ENCODE measurements at regions not wholly inside any gene's neighbourhood (a gene's known extent, or its start where the extent isn't known, plus 50 kb on each side); places are given as distances from the start of the nearest gene placed in this dataset.
A peak's percentile ranks its signal among the peaks of the same experiment; 100 is the strongest.
"Not testable (repeated sequence)": the region's sequence is repeated elsewhere in the genome, so short reads cannot be mapped to it uniquely, and the experiment has no call there.

DNA sequence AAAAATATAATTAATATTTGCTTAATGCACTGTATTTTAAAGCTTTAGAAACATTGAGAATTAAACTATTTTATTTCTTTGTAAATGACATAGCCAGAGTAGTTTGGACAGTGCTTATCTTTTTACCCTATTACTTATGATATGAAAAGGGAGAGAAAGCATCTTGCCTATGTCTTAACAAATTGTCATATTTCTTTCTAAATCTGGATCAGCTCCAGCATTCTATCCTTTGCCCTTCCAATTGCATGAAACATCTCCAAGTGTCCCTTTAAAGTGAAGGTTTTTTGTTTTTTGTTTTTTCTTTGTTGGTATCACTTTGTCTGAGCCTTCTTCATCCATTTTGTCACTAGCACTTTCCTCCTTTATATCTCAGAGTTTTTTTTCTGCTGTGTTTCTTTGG lies 511.6 kb upstream of the FAM174A start:
- ChIA-PET POLR2A (ENCODE audit: partially characterized antibody) (no interaction called here), CTCF (ENCODE audit: partially characterized antibody) (no interaction called here)
- Histone ChIP-seq H3K9me3 (ENCODE audit: control insufficient read depth in 1 of 2, low read length in 2 of 2) (no peaks in the 10 kb centered on the region), H3K4me1 (ENCODE audit: insufficient read depth, low read length) (no peaks in the 10 kb centered on the region), H3K4me3 (ENCODE audit: low read length in 2 of 2) (no peak overlapping the region), H3K27ac (ENCODE audit: low read depth, low read length) (no peak overlapping the region), H3K27me3 (ENCODE audit: insufficient read depth, low read length) (no peaks in the 10 kb centered on the region), H3K36me3 (ENCODE audit: insufficient read depth, low read length) (no peaks in the 10 kb centered on the region)
- Mint-ChIP-seq H3K36me3 (no peaks in the 10 kb centered on the region), H3K27me3 (no peaks in the 10 kb centered on the region), H3K4me1 (no peaks in the 10 kb centered on the region), H3K4me3 (no peak overlapping the region), H3K27ac (peak overlapping the region in 1 of 7 donors; percentile 24), H3K9me3 (peaks cover 0 to 8% (median 0%) of the 10 kb centered on the region in 8 donors)
- DNase-seq = no peak
- intact Hi-C loops (cut with micrococcal nuclease) = no loop called here

DNA sequence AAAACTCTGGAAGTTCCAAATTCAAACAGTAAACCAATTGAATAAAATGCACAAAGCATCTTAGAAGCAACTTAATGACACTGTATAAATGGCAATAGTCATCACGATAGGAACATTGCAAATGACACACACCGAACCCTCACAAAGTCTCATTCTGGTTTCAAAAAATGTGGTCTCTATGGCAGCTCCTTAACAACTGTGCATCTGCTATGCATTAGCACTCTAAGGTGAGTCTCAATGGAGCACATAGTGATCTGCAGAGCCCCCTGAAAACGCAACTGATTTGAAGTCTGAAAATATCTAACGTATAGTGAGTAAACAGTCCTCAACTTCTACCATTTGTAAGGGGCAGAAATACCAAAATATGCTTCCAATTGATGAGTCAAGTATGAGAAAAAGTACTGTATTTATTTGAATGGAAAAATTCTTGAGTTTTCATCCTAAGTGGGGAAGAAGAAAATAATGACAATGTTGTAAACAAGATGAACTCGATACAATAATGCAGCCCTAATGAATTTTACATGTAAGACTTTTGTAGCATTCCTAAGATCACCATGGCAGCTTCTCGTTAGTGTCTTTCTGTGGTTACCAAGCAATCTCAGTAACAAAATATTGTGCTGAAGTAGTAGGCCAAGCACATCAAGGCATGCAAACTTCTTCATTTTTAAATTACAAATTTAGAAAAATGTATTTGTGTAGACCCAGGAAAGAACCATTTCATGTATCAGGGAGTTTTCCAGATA lies 517.5 kb upstream of the FAM174A start:
- no peaks in the 10 kb centered on the region for H3K4me1 ChIP-seq (ENCODE audit: insufficient read depth, low read length)
- Mint-ChIP-seq H3K9me3 (peaks cover 0 to 6% (median 0%) of the 10 kb centered on the region in 8 donors), H3K27me3 (no peaks in the 10 kb centered on the region), H3K27ac (no peak overlapping the region), H3K36me3 (no peaks in the 10 kb centered on the region), H3K4me1 (no peaks in the 10 kb centered on the region), H3K4me3 (no peak overlapping the region)
- no peaks in the 10 kb centered on the region for H3K9me3 ChIP-seq (ENCODE audit: control insufficient read depth in 1 of 2, low read length in 2 of 2)
- no peaks in the 10 kb centered on the region for H3K36me3 ChIP-seq (ENCODE audit: insufficient read depth, low read length)
- intact Hi-C loops (cut with micrococcal nuclease) = no loop called here
- no peaks in the 10 kb centered on the region for H3K27me3 ChIP-seq (ENCODE audit: insufficient read depth, low read length)
- ChIA-PET CTCF (ENCODE audit: partially characterized antibody) (no interaction called here), POLR2A (ENCODE audit: partially characterized antibody) (no interaction called here)
- no peak overlapping the region for H3K4me3 ChIP-seq (ENCODE audit: low read length in 2 of 2)
- no peak overlapping the region for H3K27ac ChIP-seq (ENCODE audit: low read depth, low read length)
- no peak for DNase-seq

GRCh38 chr5:100013305-100013704 lies 521.9 kb upstream of the FAM174A start:
- H3K4me3 Mint-ChIP-seq; H3K27ac Mint-ChIP-seq; H3K4me1 Mint-ChIP-seq; H3K27me3 ChIP-seq (ENCODE audit: insufficient read depth, low read length); H3K36me3 Mint-ChIP-seq; DNase-seq; H3K9me3 ChIP-seq (ENCODE audit: control insufficient read depth in 1 of 2, low read length in 2 of 2); H3K27ac ChIP-seq (ENCODE audit: low read depth, low read length); CTCF ChIA-PET (ENCODE audit: partially characterized antibody); H3K9me3 Mint-ChIP-seq; H3K4me1 ChIP-seq (ENCODE audit: insufficient read depth, low read length); intact Hi-C loops (cut with micrococcal nuclease); H3K4me3 ChIP-seq (ENCODE audit: low read length in 2 of 2); H3K36me3 ChIP-seq (ENCODE audit: insufficient read depth, low read length); POLR2A ChIA-PET (ENCODE audit: partially characterized antibody); H3K27me3 Mint-ChIP-seq: not testable (repeated sequence)

- intact Hi-C loops (cut with micrococcal nuclease); H3K4me1 Mint-ChIP-seq; H3K4me3 Mint-ChIP-seq; H3K27ac Mint-ChIP-seq; H3K27ac ChIP-seq (ENCODE audit: low read depth, low read length); H3K9me3 ChIP-seq (ENCODE audit: control insufficient read depth in 1 of 2, low read length in 2 of 2); H3K36me3 ChIP-seq (ENCODE audit: insufficient read depth, low read length); H3K36me3 Mint-ChIP-seq; H3K27me3 ChIP-seq (ENCODE audit: insufficient read depth, low read length); H3K4me3 ChIP-seq (ENCODE audit: low read length in 2 of 2); H3K4me1 ChIP-seq (ENCODE audit: insufficient read depth, low read length); POLR2A ChIA-PET (ENCODE audit: partially characterized antibody); H3K9me3 Mint-ChIP-seq; CTCF ChIA-PET (ENCODE audit: partially characterized antibody); DNase-seq; H3K27me3 Mint-ChIP-seq: not testable (repeated sequence)
Measured at GRCh38 chr5:100011160-100011559, 524.0 kb upstream of the FAM174A start.

DNA sequence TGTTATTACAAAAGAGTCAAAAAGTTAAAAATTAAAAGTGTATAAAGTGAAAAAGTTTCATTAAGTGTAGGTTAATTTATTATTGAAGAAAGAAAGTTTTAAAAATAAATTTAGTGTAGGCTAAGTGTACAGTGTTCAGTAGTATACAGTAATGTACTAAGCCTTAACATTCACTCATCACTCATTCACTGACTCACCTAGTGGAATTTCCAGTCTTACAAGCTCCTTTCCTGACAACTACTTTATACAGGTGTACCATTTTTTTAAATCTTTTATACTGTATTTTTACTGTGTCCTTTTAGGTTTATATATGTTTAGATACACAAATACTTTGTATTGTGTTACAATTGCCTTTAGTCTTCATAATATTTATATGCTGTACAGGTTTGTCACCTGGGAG lies 530.2 kb upstream of the FAM174A start:
- no peak overlapping the region for H3K27ac ChIP-seq (ENCODE audit: low read depth, low read length)
- H3K36me3 ChIP-seq (ENCODE audit: insufficient read depth, low read length) = no peaks in the 10 kb centered on the region
- intact Hi-C loops (cut with micrococcal nuclease) = no loop called here
- no peaks in the 10 kb centered on the region for H3K9me3 ChIP-seq (ENCODE audit: control insufficient read depth in 1 of 2, low read length in 2 of 2)
- peaks cover 0 to 8% (median 4%) of the 10 kb centered on the region in 8 donors for H3K9me3 Mint-ChIP-seq
- CTCF ChIA-PET (ENCODE audit: partially characterized antibody) = no interaction called here
- no peaks in the 10 kb centered on the region for H3K4me1 Mint-ChIP-seq
- H3K36me3 Mint-ChIP-seq = no peaks in the 10 kb centered on the region
- H3K4me1 ChIP-seq (ENCODE audit: insufficient read depth, low read length) = no peaks in the 10 kb centered on the region
- no peaks in the 10 kb centered on the region for H3K27me3 Mint-ChIP-seq
- POLR2A ChIA-PET (ENCODE audit: partially characterized antibody) = no interaction called here
- H3K27me3 ChIP-seq (ENCODE audit: insufficient read depth, low read length) = no peaks in the 10 kb centered on the region
- no peak for DNase-seq
- no peak overlapping the region for H3K4me3 ChIP-seq (ENCODE audit: low read length in 2 of 2)
- H3K4me3 Mint-ChIP-seq = no peak overlapping the region
- H3K27ac Mint-ChIP-seq = no peak overlapping the region

DNA sequence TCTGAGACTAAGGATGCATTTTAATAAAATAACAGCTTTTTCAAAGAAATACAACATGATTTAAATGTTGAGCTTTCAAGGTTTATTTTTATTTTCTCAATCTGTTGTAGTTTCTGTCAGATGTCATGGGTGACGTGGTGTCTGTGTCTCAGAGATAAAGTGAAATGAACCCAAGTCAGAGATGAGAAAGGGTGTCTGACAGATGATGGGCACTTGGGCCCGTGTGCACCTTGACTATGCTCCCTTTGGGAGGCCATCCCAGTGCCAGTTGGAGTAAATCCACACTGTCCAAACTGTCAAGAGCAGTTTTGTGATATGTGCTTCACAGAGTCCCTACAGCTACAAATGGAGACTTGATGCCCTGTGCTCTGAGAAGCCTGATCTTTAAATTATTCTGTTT lies 536.9 kb upstream of the FAM174A start:
- POLR2A ChIA-PET (ENCODE audit: partially characterized antibody) = no interaction called here
- no peaks in the 10 kb centered on the region for H3K4me1 ChIP-seq (ENCODE audit: insufficient read depth, low read length)
- CTCF ChIA-PET (ENCODE audit: partially characterized antibody) = no interaction called here
- Mint-ChIP-seq H3K36me3 (no peaks in the 10 kb centered on the region), H3K4me1 (no peaks in the 10 kb centered on the region), H3K9me3 (peaks cover 0 to 6% (median 3%) of the 10 kb centered on the region in 8 donors), H3K27ac (no peak overlapping the region), H3K4me3 (no peak overlapping the region), H3K27me3 (no peaks in the 10 kb centered on the region)
- no peaks in the 10 kb centered on the region for H3K9me3 ChIP-seq (ENCODE audit: control insufficient read depth in 1 of 2, low read length in 2 of 2)
- no peaks in the 10 kb centered on the region for H3K27me3 ChIP-seq (ENCODE audit: insufficient read depth, low read length)
- DNase-seq = no peak
- no peaks in the 10 kb centered on the region for H3K36me3 ChIP-seq (ENCODE audit: insufficient read depth, low read length)
- intact Hi-C loops (cut with micrococcal nuclease) = no loop called here
- no peak overlapping the region for H3K4me3 ChIP-seq (ENCODE audit: low read length in 2 of 2)
- H3K27ac ChIP-seq (ENCODE audit: low read depth, low read length) = no peak overlapping the region

- Histone ChIP-seq H3K27ac (ENCODE audit: low read depth, low read length) (no peak overlapping the region), H3K27me3 (ENCODE audit: insufficient read depth, low read length) (no peaks in the 10 kb centered on the region), H3K36me3 (ENCODE audit: insufficient read depth, low read length) (no peaks in the 10 kb centered on the region), H3K9me3 (ENCODE audit: control insufficient read depth in 1 of 2, low read length in 2 of 2) (no peaks in the 10 kb centered on the region), H3K4me1 (ENCODE audit: insufficient read depth, low read length) (no peaks in the 10 kb centered on the region), H3K4me3 (ENCODE audit: low read length in 2 of 2) (no peak overlapping the region)
- Mint-ChIP-seq H3K4me1 (no peaks in the 10 kb centered on the region), H3K36me3 (no peaks in the 10 kb centered on the region), H3K27me3 (no peaks in the 10 kb centered on the region), H3K4me3 (no peak overlapping the region), H3K27ac (no peak overlapping the region), H3K9me3 (peaks cover 0 to 2% (median 0%) of the 10 kb centered on the region in 8 donors)
- intact Hi-C loops (cut with micrococcal nuclease) = no loop called here
- no peak for DNase-seq
- ChIA-PET POLR2A (ENCODE audit: partially characterized antibody) (no interaction called here), CTCF (ENCODE audit: partially characterized antibody) (no interaction called here)
Measured at GRCh38 chr5:99995407-99995806, 539.8 kb upstream of the FAM174A start.

- Histone ChIP-seq H3K4me3 (ENCODE audit: low read length in 2 of 2) (no peak overlapping the region), H3K27ac (ENCODE audit: low read depth, low read length) (no peak overlapping the region), H3K36me3 (ENCODE audit: insufficient read depth, low read length) (no peaks in the 10 kb centered on the region), H3K4me1 (ENCODE audit: insufficient read depth, low read length) (no peaks in the 10 kb centered on the region), H3K27me3 (ENCODE audit: insufficient read depth, low read length) (no peaks in the 10 kb centered on the region), H3K9me3 (ENCODE audit: control insufficient read depth in 1 of 2, low read length in 2 of 2) (no peaks in the 10 kb centered on the region)
- Mint-ChIP-seq H3K9me3 (no peaks in the 10 kb centered on the region), H3K27me3 (no peaks in the 10 kb centered on the region), H3K36me3 (no peaks in the 10 kb centered on the region), H3K4me1 (no peaks in the 10 kb centered on the region), H3K27ac (no peak overlapping the region), H3K4me3 (no peak overlapping the region)
- intact Hi-C loops (cut with micrococcal nuclease) = no loop called here
- CTCF ChIA-PET (ENCODE audit: partially characterized antibody) = no interaction called here
- DNase-seq = no peak
- POLR2A ChIA-PET (ENCODE audit: partially characterized antibody) = no interaction called here
Measured at GRCh38 chr5:99973779-99974178, 561.4 kb upstream of the FAM174A start.
